ENCODE measurements at regions not wholly inside any gene's neighbourhood (a gene's known extent, or its start where the extent isn't known, plus 50 kb on each side); places are given as distances from the start of the nearest gene placed in this dataset.
"Not testable (repeated sequence)": the region's sequence is repeated elsewhere in the genome, so short reads cannot be mapped to it uniquely, and the experiment has no call there.

- Mint-ChIP-seq H3K27me3 (ENCODE audit: unreplicated experiment) (no peaks in the 10 kb centered on the region), H3K4me3 (ENCODE audit: unreplicated experiment) (no peak overlapping the region), H3K4me1 (ENCODE audit: unreplicated experiment) (no peaks in the 10 kb centered on the region), H3K36me3 (ENCODE audit: unreplicated experiment) (peaks cover 13% of the 10 kb centered on the region), H3K27ac (ENCODE audit: unreplicated experiment) (no peak overlapping the region), H3K9me3 (ENCODE audit: unreplicated experiment) (peaks cover 22% of the 10 kb centered on the region)
- no peak for TF ChIP-seq CTCF (IDR thresholded peaks at IDR 0.05)
- DNase-seq (ENCODE audit: extremely low spot score, unreplicated experiment), result no peak
These were observed 2569.4 kb upstream of the TPTE start for GRCh38 chr21:7951854-7952519.

DNA sequence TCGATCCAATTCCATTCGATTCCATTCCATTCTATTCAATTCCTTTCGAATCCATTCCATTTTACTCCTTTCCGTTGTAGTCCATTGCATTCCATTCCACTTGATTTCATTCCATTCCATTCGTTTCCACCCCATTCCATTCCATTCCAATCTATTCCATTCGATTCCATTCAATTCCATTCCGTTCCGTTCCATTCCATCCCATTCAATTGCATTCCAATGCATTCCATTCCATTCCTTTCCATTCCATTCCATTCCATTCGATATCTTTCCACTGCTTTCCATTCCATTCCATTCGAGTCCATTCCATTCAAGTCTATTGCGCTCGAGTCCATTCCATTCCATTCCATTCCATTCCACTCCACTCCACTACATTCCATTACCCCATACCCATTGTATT lies 2568.7 kb upstream of the TPTE start:
- Mint-ChIP-seq H3K36me3 (ENCODE audit: unreplicated experiment) (peaks cover 13% of the 10 kb centered on the region), H3K4me1 (ENCODE audit: unreplicated experiment) (no peaks in the 10 kb centered on the region), H3K9me3 (ENCODE audit: unreplicated experiment) (peaks cover 28% of the 10 kb centered on the region), H3K27me3 (ENCODE audit: unreplicated experiment) (no peaks in the 10 kb centered on the region), H3K27ac (ENCODE audit: unreplicated experiment) (no peak overlapping the region), H3K4me3 (ENCODE audit: unreplicated experiment) (no peak overlapping the region)
- no peak for TF ChIP-seq CTCF (IDR thresholded peaks at IDR 0.05)
- no peak for DNase-seq (ENCODE audit: extremely low spot score, unreplicated experiment)

GRCh38 chr21:7953058-7953457 lies 2568.3 kb upstream of the TPTE start:
- H3K4me1 Mint-ChIP-seq (ENCODE audit: unreplicated experiment), result no peaks in the 10 kb centered on the region
- peaks cover 13% of the 10 kb centered on the region for H3K36me3 Mint-ChIP-seq (ENCODE audit: unreplicated experiment)
- no peak for TF ChIP-seq CTCF (IDR thresholded peaks at IDR 0.05)
- H3K4me3 Mint-ChIP-seq (ENCODE audit: unreplicated experiment), result no peak overlapping the region
- peaks cover 33% of the 10 kb centered on the region for H3K9me3 Mint-ChIP-seq (ENCODE audit: unreplicated experiment)
- H3K27me3 Mint-ChIP-seq (ENCODE audit: unreplicated experiment), result no peaks in the 10 kb centered on the region
- no peak for DNase-seq (ENCODE audit: extremely low spot score, unreplicated experiment)
- no peak overlapping the region for H3K27ac Mint-ChIP-seq (ENCODE audit: unreplicated experiment)

DNA sequence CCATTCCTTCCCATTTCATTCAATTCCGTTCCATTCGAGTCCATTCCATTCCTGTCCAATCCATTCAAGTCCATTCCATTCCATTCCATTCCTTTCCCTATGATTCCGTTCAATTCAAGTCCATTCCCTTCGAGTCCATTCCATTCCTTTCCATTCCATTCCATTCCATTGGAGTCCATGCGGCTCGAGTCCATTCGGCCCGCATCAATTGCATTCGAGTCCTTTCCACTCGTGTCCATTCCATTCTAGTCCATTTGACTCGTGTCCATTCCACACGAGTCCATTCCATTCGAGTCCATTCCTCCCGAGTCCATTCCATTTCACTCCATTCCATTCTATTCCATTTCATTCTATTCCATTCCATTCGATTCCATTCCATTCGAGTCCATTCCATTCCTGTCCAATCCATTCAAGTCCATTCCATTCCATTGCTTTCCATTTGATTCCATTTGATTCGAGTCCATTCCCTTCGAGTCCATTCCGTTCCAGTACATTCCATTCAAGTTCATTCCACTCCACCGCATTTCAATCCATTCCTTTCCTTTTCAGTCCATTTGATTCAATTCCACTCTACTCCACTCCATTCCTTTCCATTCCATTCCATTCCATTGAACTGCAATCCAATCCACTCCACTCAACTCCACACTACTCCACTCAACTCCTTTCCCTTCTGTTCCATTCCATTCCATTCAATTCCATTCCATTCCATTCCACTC lies 2565.9 kb upstream of the TPTE start:
- not testable (repeated sequence) for DNase-seq (ENCODE audit: extremely low spot score, unreplicated experiment); H3K4me1 Mint-ChIP-seq (ENCODE audit: unreplicated experiment); H3K27ac Mint-ChIP-seq (ENCODE audit: unreplicated experiment); H3K4me3 Mint-ChIP-seq (ENCODE audit: unreplicated experiment); H3K27me3 Mint-ChIP-seq (ENCODE audit: unreplicated experiment)
- H3K36me3 Mint-ChIP-seq (ENCODE audit: unreplicated experiment), result peaks cover 13% of the 10 kb centered on the region
- H3K9me3 Mint-ChIP-seq (ENCODE audit: unreplicated experiment), result peaks cover 46% of the 10 kb centered on the region

DNA sequence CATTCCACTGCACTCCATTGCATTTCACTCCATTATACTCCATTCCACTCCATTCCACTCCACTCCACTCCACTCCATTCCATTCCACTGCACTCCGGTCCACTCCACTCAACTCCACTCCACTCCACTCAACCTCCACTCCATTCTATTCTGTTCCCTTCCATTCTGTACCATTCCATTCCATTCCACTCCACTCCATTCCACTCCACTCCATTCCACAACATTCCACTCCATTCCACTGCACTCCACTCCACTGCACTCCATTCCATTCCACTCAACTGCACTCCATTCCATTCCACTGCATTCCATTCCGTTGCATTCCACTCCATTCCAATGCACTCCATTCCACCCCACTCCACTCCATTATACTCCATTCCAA lies 2565.3 kb upstream of the TPTE start:
- not testable (repeated sequence) for H3K27ac Mint-ChIP-seq (ENCODE audit: unreplicated experiment); H3K4me3 Mint-ChIP-seq (ENCODE audit: unreplicated experiment); H3K27me3 Mint-ChIP-seq (ENCODE audit: unreplicated experiment); DNase-seq (ENCODE audit: extremely low spot score, unreplicated experiment); H3K4me1 Mint-ChIP-seq (ENCODE audit: unreplicated experiment)
- H3K9me3 Mint-ChIP-seq (ENCODE audit: unreplicated experiment), result peaks cover 50% of the 10 kb centered on the region
- peaks cover 13% of the 10 kb centered on the region for H3K36me3 Mint-ChIP-seq (ENCODE audit: unreplicated experiment)

DNA sequence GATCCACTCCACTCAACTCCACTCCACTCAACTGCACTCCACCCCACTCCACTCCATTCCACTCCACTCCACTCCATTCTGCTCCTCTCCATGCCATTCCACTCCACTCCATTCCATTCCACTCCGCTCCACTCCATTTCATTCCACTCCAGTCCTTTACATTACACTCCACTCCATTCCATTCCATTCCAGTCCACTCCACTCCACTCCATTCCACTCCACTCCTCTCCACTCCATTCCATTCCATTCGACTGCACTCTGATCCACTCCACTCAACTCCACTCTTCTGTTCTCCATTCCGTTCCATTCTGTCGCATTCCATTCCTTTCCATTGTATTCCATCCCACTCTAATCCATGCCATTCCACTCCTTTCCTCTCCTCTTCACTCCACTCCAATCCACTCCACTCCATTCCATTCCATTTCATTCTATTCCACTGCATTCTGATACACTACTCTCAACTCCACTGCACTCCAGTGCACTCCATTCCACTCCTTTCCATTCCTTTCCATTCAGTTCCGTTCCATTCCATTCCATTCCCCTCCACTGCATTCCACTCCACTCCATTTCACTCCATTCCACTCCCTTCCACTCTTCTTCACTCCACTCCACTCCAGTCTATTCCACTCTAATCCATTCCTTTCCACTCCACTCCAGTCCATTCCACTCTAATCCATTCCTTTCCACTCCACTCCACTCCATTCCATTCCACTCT lies 2564.2 kb upstream of the TPTE start:
- H3K36me3 Mint-ChIP-seq (ENCODE audit: unreplicated experiment), result peaks cover 11% of the 10 kb centered on the region
- not testable (repeated sequence) for H3K4me1 Mint-ChIP-seq (ENCODE audit: unreplicated experiment); H3K27ac Mint-ChIP-seq (ENCODE audit: unreplicated experiment); H3K4me3 Mint-ChIP-seq (ENCODE audit: unreplicated experiment); DNase-seq (ENCODE audit: extremely low spot score, unreplicated experiment); H3K27me3 Mint-ChIP-seq (ENCODE audit: unreplicated experiment)
- H3K9me3 Mint-ChIP-seq (ENCODE audit: unreplicated experiment), result peaks cover 57% of the 10 kb centered on the region
